ENCODE measurements at regions not wholly inside any gene's neighbourhood (a gene's known extent, or its start where the extent isn't known, plus 50 kb on each side); places are given as distances from the start of the nearest gene placed in this dataset.

DNA sequence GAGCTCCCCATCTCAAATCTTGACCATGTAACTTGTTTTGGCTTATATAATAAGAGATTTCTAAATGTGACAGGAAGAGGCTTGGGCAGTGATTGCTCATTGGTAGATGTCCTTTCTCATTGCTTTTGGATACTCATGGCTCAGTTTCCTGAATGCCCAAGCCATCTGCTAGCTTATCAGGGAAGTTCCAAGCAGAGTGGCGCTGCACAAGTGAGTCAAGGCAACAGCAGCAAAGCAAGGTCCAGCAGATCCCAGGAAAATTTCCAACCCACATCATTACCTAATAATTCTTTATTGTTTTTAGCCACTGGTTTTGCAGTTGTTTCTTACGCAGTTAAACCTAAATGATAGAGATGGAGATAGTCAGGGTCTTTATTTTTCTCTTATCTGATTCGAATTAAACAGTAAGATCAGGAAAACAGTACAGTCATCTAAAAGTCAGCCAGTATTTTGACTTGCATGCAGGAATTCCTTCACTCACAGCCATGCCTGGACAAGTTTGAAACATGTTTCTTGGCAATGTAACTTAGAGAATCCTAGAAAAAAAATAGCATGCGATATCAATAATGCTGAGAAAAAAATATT is 349.7 kb upstream of the TMEFF2 start:
- TF ChIP-seq CTCF (conservative IDR thresholded peaks at IDR 0.05; ENCODE audit: low read depth, low read length) (no peak), EZH2 (IDR thresholded peaks at IDR 0.05; ENCODE audit: borderline replicate concordance, low read depth, low read length, poor library complexity, severe bottlenecking) (no peak)
